ENCODE measurements at regions not wholly inside any gene's neighbourhood (a gene's known extent, or its start where the extent isn't known, plus 50 kb on each side); places are given as distances from the start of the nearest gene placed in this dataset.

GRCh38 chr4:32684160-32684559 is 1964.0 kb downstream of the PCDH7 start:
- Histone ChIP-seq H3K9ac (ENCODE audit: low read length) (no peak overlapping the region), H4K20me1 (ENCODE audit: insufficient read depth) (no peaks in the 10 kb centered on the region), H3K27me3 (ENCODE audit: insufficient read depth, low read length) (no peaks in the 10 kb centered on the region), H3K4me3 (replicated peaks in 1 of 2; ENCODE audit: low read depth in 1 of 2, low read length in 2 of 2) (no peak overlapping the region), H3K9me3 (ENCODE audit: control insufficient read depth in 1 of 2, insufficient read depth in 1 of 2, low read depth in 1 of 2, low read length in 2 of 2) (no peaks in the 10 kb centered on the region), H3K4me2 (ENCODE audit: low read length) (no peak overlapping the region), H3K79me2 (ENCODE audit: insufficient read depth, low read length) (no peaks in the 10 kb centered on the region), H2AFZ (ENCODE audit: low read depth, low read length, poor library complexity, severe bottlenecking) (no peak overlapping the region), H3K27ac (ENCODE audit: low read depth, low read length) (no peak overlapping the region), H3K36me3 (ENCODE audit: control insufficient read depth in 1 of 2, insufficient read depth in 2 of 2, low read length in 2 of 2) (no peaks in the 10 kb centered on the region), H3K9me2 (ENCODE audit: insufficient read depth) (no peaks in the 10 kb centered on the region), H3K4me1 (ENCODE audit: control insufficient read depth in 1 of 2, insufficient read depth in 2 of 2, low read length in 2 of 2) (no peaks in the 10 kb centered on the region)
- CTCF ChIA-PET, result no interaction called here
- RAD21 ChIA-PET (ENCODE audit: low non-redundant PET in 1 of 2, low total read pairs in 2 of 2, uncharacterized antibody in 2 of 2, unreplicated experiment in 2 of 2), result no interaction called here
- POLR2A ChIA-PET, result no interaction called here
- TF ChIP-seq EZH2phosphoT487 (IDR thresholded peaks at IDR 0.05; ENCODE audit: borderline replicate concordance) (no peak), POLR2A (IDR thresholded peaks at IDR 0.05; ENCODE audit: borderline replicate concordance, extremely low read depth, insufficient read depth, insufficient read length) (no peak), SP1 (IDR thresholded peaks at IDR 0.05; ENCODE audit: low read depth) (no peak), JUND (IDR thresholded peaks at IDR 0.05) (no peak), YY1 (IDR thresholded peaks at IDR 0.05; ENCODE audit: extremely low read depth, insufficient replicate concordance, low read depth, low read length) (no peak), ZFX (IDR thresholded peaks at IDR 0.05) (no peak), RAD21 (IDR thresholded peaks at IDR 0.05; ENCODE audit: low read depth) (no peak), ZNF274 (IDR thresholded peaks at IDR 0.05; ENCODE audit: low read depth, low read length) (no peak), FOSL1 (IDR thresholded peaks at IDR 0.05; ENCODE audit: low read depth) (no peak), EZH2 (IDR thresholded peaks at IDR 0.05) (no peak), SRF (IDR thresholded peaks at IDR 0.05; ENCODE audit: low read depth) (no peak), CBX3 (IDR thresholded peaks at IDR 0.05; ENCODE audit: low read depth) (no peak), TCF7L2 (IDR thresholded peaks at IDR 0.05; ENCODE audit: borderline replicate concordance, extremely low read depth, insufficient read depth, insufficient read length) (no peak), MAX (IDR thresholded peaks at IDR 0.05) (no peak), POLR2AphosphoS5 (IDR thresholded peaks at IDR 0.05; ENCODE audit: low read depth, low read length) (no peak), ELF1 (IDR thresholded peaks at IDR 0.05; ENCODE audit: borderline replicate concordance, low read depth) (no peak), REST (IDR thresholded peaks at IDR 0.05; ENCODE audit: low read depth) (no peak), CTCF (IDR thresholded peaks at IDR 0.05 in 2 of 3, conservative IDR thresholded peaks at IDR 0.05 in 1 of 3; ENCODE audit: borderline replicate concordance in 1 of 3, insufficient read depth in 1 of 3, low read depth in 2 of 3, low read length in 2 of 3) (no peak), EGR1 (IDR thresholded peaks at IDR 0.05; ENCODE audit: low read depth) (no peak), ATF3 (IDR thresholded peaks at IDR 0.05) (no peak)
- ATAC-seq (no peak), DNase-seq (ENCODE audit: low read depth, low spot score) (no peak)
- intact Hi-C loops (cut with micrococcal nuclease), result no loop called here
- no TSS peak for BruUV-seq (replicated peaks)

Data from HCT116 (cell line).